Tibial nerve (tissue), 3 donors: ENCODE measurements at regions not wholly inside any gene's neighbourhood (a gene's known extent, or its start where the extent isn't known, plus 50 kb on each side); places are given as distances from the start of the nearest gene placed in this dataset.

Experiments used
- POLR2A ChIP-seq, 2 donors: fragments of 450-650 bp; IDR thresholded peaks; one replicate each; pipeline ENCODE4 v1.6.1; 2017; ENCODE audit warnings: antibody characterized with exemption in 2 of 2, mild to moderate bottlenecking in 2 of 2, moderate library complexity in 2 of 2
- TF ChIP-seq, protein P1 (sequence below), 5 experiments: fragments of 200-600 bp in 3 of 5; fragments of 450-650 bp in 2 of 5; sonication (generic) in 3 of 5; IDR thresholded peaks; one replicate each; pipeline ENCODE4 v1.5.1; 2016 to 2019; ENCODE audit warnings: antibody characterized with exemption in 5 of 5, mild to moderate bottlenecking in 3 of 5, moderate library complexity in 2 of 5

DNA sequence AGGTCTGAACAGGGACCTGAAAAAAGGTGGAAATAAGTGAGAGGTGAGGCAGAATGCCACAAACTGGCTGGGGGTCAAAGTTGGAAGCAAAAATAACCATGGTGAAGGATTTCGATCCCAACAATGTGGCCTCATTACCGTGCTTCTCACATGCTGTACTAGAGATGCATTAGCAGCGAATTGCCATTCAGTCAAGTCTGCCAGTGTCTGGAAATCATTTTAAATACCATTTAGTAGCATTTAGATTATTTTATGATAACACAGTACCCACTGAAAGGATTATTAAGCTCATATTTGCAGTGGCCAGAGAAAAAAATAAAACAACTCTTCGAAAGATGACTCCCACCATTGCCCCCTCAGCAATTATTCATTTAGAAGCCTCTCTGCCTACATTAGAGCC is 294.6 kb upstream of the SLC24A2 start:
- TF ChIP-seq, protein P1, sequence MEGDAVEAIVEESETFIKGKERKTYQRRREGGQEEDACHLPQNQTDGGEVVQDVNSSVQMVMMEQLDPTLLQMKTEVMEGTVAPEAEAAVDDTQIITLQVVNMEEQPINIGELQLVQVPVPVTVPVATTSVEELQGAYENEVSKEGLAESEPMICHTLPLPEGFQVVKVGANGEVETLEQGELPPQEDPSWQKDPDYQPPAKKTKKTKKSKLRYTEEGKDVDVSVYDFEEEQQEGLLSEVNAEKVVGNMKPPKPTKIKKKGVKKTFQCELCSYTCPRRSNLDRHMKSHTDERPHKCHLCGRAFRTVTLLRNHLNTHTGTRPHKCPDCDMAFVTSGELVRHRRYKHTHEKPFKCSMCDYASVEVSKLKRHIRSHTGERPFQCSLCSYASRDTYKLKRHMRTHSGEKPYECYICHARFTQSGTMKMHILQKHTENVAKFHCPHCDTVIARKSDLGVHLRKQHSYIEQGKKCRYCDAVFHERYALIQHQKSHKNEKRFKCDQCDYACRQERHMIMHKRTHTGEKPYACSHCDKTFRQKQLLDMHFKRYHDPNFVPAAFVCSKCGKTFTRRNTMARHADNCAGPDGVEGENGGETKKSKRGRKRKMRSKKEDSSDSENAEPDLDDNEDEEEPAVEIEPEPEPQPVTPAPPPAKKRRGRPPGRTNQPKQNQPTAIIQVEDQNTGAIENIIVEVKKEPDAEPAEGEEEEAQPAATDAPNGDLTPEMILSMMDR (IDR thresholded peaks at IDR 0.05), result no peak
- TF ChIP-seq POLR2A (IDR thresholded peaks at IDR 0.05), result no peak
